Lower lobe of right lung (tissue), 2 donors: ENCODE measurements at regions not wholly inside any gene's neighbourhood (a gene's known extent, or its start where the extent isn't known, plus 50 kb on each side); places are given as distances from the start of the nearest gene placed in this dataset.
"Not testable (repeated sequence)": the region's sequence is repeated elsewhere in the genome, so short reads cannot be mapped to it uniquely, and the experiment has no call there.

Experiments used
- ATAC-seq, 2 donors: fragments of 200-7000 bp; cut with Tn5 transposase; one replicate each; pipeline ENCODE4 v1.9.1; 2020 to 2022; ENCODE audit warnings: mild to moderate bottlenecking in 2 of 2, moderate library complexity in 2 of 2
- DNase-seq: peaks from one replicate; pipeline ENCODE4 v3.0.0-alpha.2; 2020
- H3K27ac ChIP-seq: fragments of 200-600 bp; one replicate; pipeline ENCODE4 v1.8.0; 2022
- H3K27me3 ChIP-seq: fragments of 200-600 bp; one replicate; pipeline ENCODE4 v1.8.0; 2022; ENCODE audit warnings: low read depth
- H3K36me3 ChIP-seq: fragments of 200-600 bp; one replicate; pipeline ENCODE4 v1.8.0; 2022; ENCODE audit warnings: mild to moderate bottlenecking
- H3K4me1 ChIP-seq: fragments of 200-600 bp; one replicate; pipeline ENCODE4 v1.8.0; 2022
- H3K4me3 ChIP-seq: fragments of 200-600 bp; one replicate; pipeline ENCODE4 v1.8.0; 2022; ENCODE audit warnings: mild to moderate bottlenecking
- H3K9me3 ChIP-seq: fragments of 200-600 bp; one replicate; pipeline ENCODE4 v1.8.0; 2022
- intact Hi-C: fragments of 100-400 bp; cut with DNase I; formaldehyde crosslinking; loops from one replicate; pipeline ENCODE4 v1.11.0; 2022
- donor health status: DM: no; HTN: yes; CAD: no; lungs with severe emphysema.

DNA sequence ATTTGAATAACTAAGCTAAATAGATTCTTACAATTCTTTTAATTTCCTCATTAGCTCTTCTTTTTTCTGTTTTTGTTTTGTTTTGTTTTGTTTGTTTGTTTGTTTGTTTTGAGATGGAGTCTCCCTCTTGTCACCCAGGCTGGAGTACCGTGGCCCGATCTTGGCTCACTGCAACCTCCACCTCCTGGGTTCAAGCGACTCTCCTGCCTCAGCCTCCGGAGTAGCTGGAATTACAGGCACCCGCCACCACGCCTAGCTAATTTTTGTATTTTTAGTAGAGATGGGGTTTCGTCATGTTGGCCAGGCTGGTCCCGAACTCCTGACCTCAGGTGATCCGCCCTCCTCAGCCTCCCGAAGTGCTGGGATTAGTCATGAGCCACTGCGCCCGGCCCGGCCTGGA lies 70.7 kb upstream of the ZNF658 start:
- H3K4me3 ChIP-seq, H3K36me3 ChIP-seq, H3K27me3 ChIP-seq, H3K9me3 ChIP-seq, intact Hi-C loops, H3K4me1 ChIP-seq, H3K27ac ChIP-seq, ATAC-seq, DNase-seq: not testable (repeated sequence)

- peak; percentile 31 to 52 for ATAC-seq
- DNase-seq, intact Hi-C loops: not testable (repeated sequence)
Observed at GRCh38 chr9:66830777-66831497, 69.6 kb upstream of the ZNF658 start.

GRCh38 chr9:66832222-66832621 lies 68.3 kb upstream of the ZNF658 start:
- H3K36me3 ChIP-seq, H3K4me3 ChIP-seq, H3K4me1 ChIP-seq, ATAC-seq, H3K27ac ChIP-seq, H3K9me3 ChIP-seq, DNase-seq, H3K27me3 ChIP-seq, intact Hi-C loops: not testable (repeated sequence)

More at GRCh38 chr9:66830777-66831497, 69.6 kb upstream of the ZNF658 start:
- H3K36me3 ChIP-seq, H3K27ac ChIP-seq, H3K4me3 ChIP-seq, H3K4me1 ChIP-seq, H3K27me3 ChIP-seq, H3K9me3 ChIP-seq: not testable (repeated sequence)

- ATAC-seq, intact Hi-C loops, H3K4me1 ChIP-seq: not testable (repeated sequence)
Observed at GRCh38 chr9:66837242-66837937, 63.1 kb upstream of the ZNF658 start.

More at GRCh38 chr9:66837242-66837937, 63.1 kb upstream of the ZNF658 start:
- H3K27ac ChIP-seq, DNase-seq, H3K9me3 ChIP-seq, H3K4me3 ChIP-seq, H3K36me3 ChIP-seq, H3K27me3 ChIP-seq: not testable (repeated sequence)
